MCF 10A (cell line): ENCODE measurements at regions not wholly inside any gene's neighbourhood (a gene's known extent, or its start where the extent isn't known, plus 50 kb on each side); places are given as distances from the start of the nearest gene placed in this dataset.
A peak's percentile ranks its signal among the peaks of the same experiment; 100 is the strongest.

Source experiments
- BruUV-seq: library from RNA; stranded (reverse); fragments of 400-500 nt; replicated peaks from 2 replicates; lab custom pipeline; 2021; lab: Mats Ljungman, UMichigan
- CTCF ChIA-PET: fragments of 300-600 bp; sonication (Branson Sonifier 250); formaldehyde crosslinking; extraction: SDS; loops from one replicate; lab custom pipeline; 2021; ENCODE audit warnings: antibody characterized with exemption, inconsistent platforms; lab: Yijun Ruan, JAX
- POLR2A ChIA-PET: fragments of 300-600, 350-650 bp; sonication (Branson Sonifier 250); formaldehyde crosslinking; extraction: SDS; loops from one replicate; lab custom pipeline; 2020; ENCODE audit warnings: antibody characterized with exemption, inconsistent platforms; lab: Yijun Ruan, JAX
- DNase-seq: peaks from one replicate; pipeline ENCODE4 v3.0.0-alpha.2; 2018; ENCODE audit not compliant: unreplicated experiment
- H3K27ac Mint-ChIP-seq: one replicate; pipeline ENCODE4 v1.8.0; 2022; ENCODE audit warnings: mild to moderate bottlenecking, low read depth, mixed read lengths; ENCODE audit not compliant: unreplicated experiment
- H3K27me3 Mint-ChIP-seq: one replicate; pipeline ENCODE4 v1.8.0; 2022; ENCODE audit warnings: mixed read lengths; ENCODE audit not compliant: insufficient read depth, unreplicated experiment
- H3K36me3 Mint-ChIP-seq: one replicate; pipeline ENCODE4 v1.8.0; 2022; ENCODE audit warnings: mild to moderate bottlenecking, moderate library complexity, mixed read lengths; ENCODE audit not compliant: insufficient read depth, unreplicated experiment
- H3K4me1 Mint-ChIP-seq: one replicate; pipeline ENCODE4 v1.8.0; 2022; ENCODE audit warnings: mixed read lengths; ENCODE audit not compliant: insufficient read depth, unreplicated experiment
- H3K4me3 Mint-ChIP-seq: one replicate; pipeline ENCODE4 v1.8.0; 2022; ENCODE audit warnings: mild to moderate bottlenecking, moderate library complexity, mixed read lengths; ENCODE audit not compliant: unreplicated experiment
- H3K9me3 Mint-ChIP-seq: one replicate; pipeline ENCODE4 v1.8.0; 2022; ENCODE audit warnings: mixed read lengths; ENCODE audit not compliant: unreplicated experiment
- CTCF ChIP-seq: fragments of 200-600 bp; IDR thresholded peaks from one replicate; pipeline ENCODE4 v1.8.0; 2022; ENCODE audit warnings: antibody characterized with exemption, mild to moderate bottlenecking; ENCODE audit not compliant: unreplicated experiment
- intact Hi-C: fragments of 100-400 bp; cut with micrococcal nuclease; formaldehyde crosslinking; loops from 2 replicates; pipeline ENCODE4 v1.14.1; 2022

DNA sequence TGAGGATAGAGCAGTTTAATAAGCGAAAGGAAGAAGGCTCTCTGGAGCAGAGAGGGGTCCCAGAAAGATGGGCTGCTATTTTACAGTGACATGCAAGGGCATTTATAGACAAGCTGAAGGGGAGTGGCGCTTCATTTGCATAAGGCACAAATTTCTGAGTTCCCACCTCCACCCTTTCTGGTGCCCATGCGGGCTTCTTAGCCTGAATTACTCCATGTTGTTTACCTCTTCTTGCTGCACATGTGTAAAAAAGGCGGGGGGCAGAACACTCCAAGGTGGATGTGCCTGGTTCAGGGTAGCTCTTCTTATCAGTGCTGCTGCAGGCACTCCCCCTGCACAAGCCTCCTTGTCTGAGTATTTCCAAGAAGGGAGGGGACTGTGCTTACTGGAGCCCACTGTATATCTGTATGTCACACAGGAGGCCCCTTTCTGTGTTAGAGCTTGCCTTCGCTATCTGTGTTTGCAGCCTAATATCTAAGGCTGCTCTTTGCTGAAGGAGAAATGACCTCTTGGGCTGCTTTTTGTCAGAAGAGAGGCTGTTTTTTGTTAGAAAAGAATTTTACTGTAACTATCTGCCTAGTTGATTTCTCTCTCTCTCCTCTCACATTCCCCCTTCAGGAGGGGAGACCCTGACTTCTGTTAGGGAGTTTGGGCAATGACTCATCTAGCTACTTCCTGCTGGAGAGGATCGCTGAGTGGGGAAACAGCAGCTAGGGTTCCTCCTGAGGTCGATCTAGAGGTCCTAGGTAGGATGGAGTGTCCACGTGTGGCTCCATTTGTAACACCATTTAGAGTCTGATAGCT lies 1057.0 kb upstream of the CNTN5 start:
- ChIA-PET POLR2A (interaction anchor here (0.6 kb wide), 1 partner anchor 53 kb away, joined by 3 read pairs; no protein-coding TSS in a partner anchor), CTCF (interaction anchor here (0.7 kb wide), 1 partner anchor 207 kb away, joined by 3 read pairs; no protein-coding TSS in a partner anchor)
- no peaks in the 10 kb centered on the region for H3K36me3 Mint-ChIP-seq
- BruUV-seq: no TSS peak
- intact Hi-C loops: no loop called here
- peaks cover 6% of the 10 kb centered on the region for H3K4me1 Mint-ChIP-seq
- no peak overlapping the region for H3K4me3 Mint-ChIP-seq
- no peak overlapping the region for H3K27ac Mint-ChIP-seq
- H3K27me3 Mint-ChIP-seq: peaks cover 46% of the 10 kb centered on the region
- no peak for TF ChIP-seq CTCF
- no peaks in the 10 kb centered on the region for H3K9me3 Mint-ChIP-seq
- no peak for DNase-seq

DNA sequence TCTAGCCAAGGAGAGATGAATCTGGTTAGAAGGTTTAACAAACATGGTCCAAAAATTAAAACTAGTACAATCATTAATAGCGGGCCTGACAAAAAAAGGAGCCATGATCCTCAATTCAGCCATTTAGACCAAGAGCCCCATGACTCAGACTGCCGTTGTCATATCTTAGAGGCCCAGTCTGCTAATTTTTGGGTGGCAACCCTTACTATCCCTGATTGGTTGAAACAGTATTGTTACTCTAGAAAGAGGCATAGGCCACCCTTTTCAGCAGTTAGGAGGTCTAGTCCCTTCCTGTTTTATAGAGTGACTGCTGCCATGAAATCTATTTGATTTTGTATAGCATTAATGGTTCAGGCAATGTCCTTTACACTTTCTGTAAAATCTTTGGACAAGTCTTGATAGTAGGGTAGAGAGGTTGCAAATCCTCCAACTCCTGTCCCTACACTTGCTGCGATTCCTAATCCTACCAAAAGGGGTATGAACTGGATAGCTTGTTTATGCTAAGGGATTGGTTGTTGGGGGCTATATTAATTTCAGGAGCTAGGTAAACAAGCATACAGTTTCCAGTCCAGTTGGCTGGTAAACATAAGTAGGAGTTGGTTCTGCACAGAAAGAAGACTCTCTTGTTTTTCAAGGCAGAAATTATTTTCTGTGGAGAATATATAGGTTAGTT lies 1056.3 kb upstream of the CNTN5 start:
- TF ChIP-seq CTCF: no peak
- DNase-seq: no peak
- CTCF ChIA-PET: no interaction called here
- Mint-ChIP-seq H3K9me3 (no peaks in the 10 kb centered on the region), H3K27me3 (peaks cover 38% of the 10 kb centered on the region), H3K27ac (no peak overlapping the region), H3K36me3 (no peaks in the 10 kb centered on the region), H3K4me1 (peaks cover 6% of the 10 kb centered on the region), H3K4me3 (no peak overlapping the region)
- intact Hi-C loops: no loop called here
- POLR2A ChIA-PET: interaction anchor here (0.6 kb wide), 1 partner anchor 54 kb away, joined by 3 read pairs; no protein-coding TSS in a partner anchor
- no TSS peak for BruUV-seq

DNA sequence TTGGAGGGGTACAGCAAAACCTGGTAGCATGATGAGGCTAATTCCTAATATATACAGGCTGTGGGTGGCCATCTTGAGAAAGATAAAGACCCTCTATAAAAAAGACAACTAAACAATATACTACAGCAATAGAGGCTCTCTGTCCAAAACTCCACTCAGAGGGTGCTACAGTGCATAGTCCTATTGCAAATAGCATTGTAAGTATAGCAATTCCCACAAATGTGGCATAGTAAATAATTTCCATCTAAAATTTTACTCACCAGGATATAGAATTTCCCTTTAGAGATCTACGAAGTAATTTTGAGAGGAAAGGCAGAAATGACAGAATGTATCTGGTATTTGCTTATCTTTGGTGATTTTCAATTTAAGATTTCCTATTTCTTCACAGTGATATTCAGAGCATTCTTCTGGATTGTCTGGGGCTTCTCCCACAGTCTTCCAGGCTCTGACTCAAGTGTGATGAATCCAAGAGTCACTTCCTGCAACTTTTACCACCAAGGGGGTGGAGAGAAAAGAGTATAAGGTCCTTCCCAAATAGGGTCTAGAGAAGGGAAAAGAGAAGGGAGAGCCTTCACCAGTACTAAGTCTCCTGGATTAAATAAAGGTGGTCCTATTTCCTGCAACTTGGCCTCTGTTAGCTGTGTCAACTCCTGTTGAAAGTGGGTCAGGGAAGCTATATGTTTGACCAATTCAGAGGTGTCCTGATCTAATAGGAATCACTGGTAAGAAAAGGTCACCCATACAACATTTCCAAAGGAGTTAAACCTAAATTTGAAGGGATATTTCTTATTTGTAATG lies 1054.7 kb upstream of the CNTN5 start:
- peak; percentile 55 for DNase-seq
- H3K4me1 Mint-ChIP-seq: peaks cover 6% of the 10 kb centered on the region
- no peak overlapping the region for H3K27ac Mint-ChIP-seq
- H3K27me3 Mint-ChIP-seq: peaks cover 22% of the 10 kb centered on the region
- intact Hi-C loops: no loop called here
- ChIA-PET POLR2A (no interaction called here), CTCF (interaction anchor here (1.1 kb wide), 1 partner anchor 1502 kb away, joined by 3 read pairs; no protein-coding TSS in a partner anchor)
- no peak for TF ChIP-seq CTCF
- H3K36me3 Mint-ChIP-seq: no peaks in the 10 kb centered on the region
- no peak overlapping the region for H3K4me3 Mint-ChIP-seq
- H3K9me3 Mint-ChIP-seq: no peaks in the 10 kb centered on the region
- BruUV-seq: no TSS peak
